HG02840 (cell line): ENCODE measurements at regions not wholly inside any gene's neighbourhood (a gene's known extent, or its start where the extent isn't known, plus 50 kb on each side); places are given as distances from the start of the nearest gene placed in this dataset.

Source experiments
- ATAC-seq: cut with Tn5 transposase; IDR thresholded peaks from one replicate; pipeline ENCODE4 v1.9.1; 2021; ENCODE audit warnings: mild to moderate bottlenecking, moderate library complexity, moderate number of reproducible peaks; ENCODE audit not compliant: unreplicated experiment, low FRiP score

- no peak for ATAC-seq
These were observed 286.5 kb downstream of the SQOR start for GRCh38 chr15:45921376-45921775.

- no peak for ATAC-seq
These were observed 287.1 kb downstream of the SQOR start for GRCh38 chr15:45921978-45922377.

GRCh38 chr15:45941367-45941766 lies 306.5 kb downstream of the SQOR start:
- ATAC-seq: no peak

GRCh38 chr15:45943240-45943639 lies 308.4 kb downstream of the SQOR start:
- ATAC-seq: no peak

- ATAC-seq: no peak
These were observed 311.3 kb downstream of the SQOR start for GRCh38 chr15:45946111-45946510.

- ATAC-seq: no peak
These were observed 313.4 kb downstream of the SQOR start for GRCh38 chr15:45948181-45948621.

- ATAC-seq: no peak
These were observed 324.1 kb downstream of the SQOR start for GRCh38 chr15:45958924-45959323.

- ATAC-seq: no peak
These were observed 327.9 kb downstream of the SQOR start for GRCh38 chr15:45962733-45963132.

GRCh38 chr15:45970542-45970941 lies 335.7 kb downstream of the SQOR start:
- no peak for ATAC-seq

- ATAC-seq: no peak
These were observed 345.5 kb downstream of the SQOR start for GRCh38 chr15:45980366-45980765.

GRCh38 chr15:45981625-45982024 lies 346.8 kb downstream of the SQOR start:
- ATAC-seq: no peak

GRCh38 chr15:45991863-45992262 lies 357.0 kb downstream of the SQOR start:
- no peak for ATAC-seq

GRCh38 chr15:45993072-45993471 lies 358.2 kb downstream of the SQOR start:
- no peak for ATAC-seq

- ATAC-seq: no peak
These were observed 358.7 kb downstream of the SQOR start for GRCh38 chr15:45993508-45993907.

GRCh38 chr15:45995800-45996199 lies 361.0 kb downstream of the SQOR start:
- ATAC-seq: no peak

- ATAC-seq: no peak
These were observed 379.7 kb downstream of the SQOR start for GRCh38 chr15:46014532-46014931.

GRCh38 chr15:46034755-46035154 lies 399.9 kb downstream of the SQOR start:
- no peak for ATAC-seq

GRCh38 chr15:46039703-46040102 lies 404.9 kb downstream of the SQOR start:
- ATAC-seq: no peak

GRCh38 chr15:46041905-46042304 lies 407.1 kb downstream of the SQOR start:
- no peak for ATAC-seq

GRCh38 chr15:46059921-46060594 lies 425.2 kb downstream of the SQOR start:
- ATAC-seq: no peak

GRCh38 chr15:46061002-46061401 lies 426.2 kb downstream of the SQOR start:
- ATAC-seq: no peak

- no peak for ATAC-seq
These were observed 442.4 kb downstream of the SQOR start for GRCh38 chr15:46077220-46077619.

- no peak for ATAC-seq
These were observed 444.2 kb downstream of the SQOR start for GRCh38 chr15:46079046-46079445.
